ENCODE measurements at regions not wholly inside any gene's neighbourhood (a gene's known extent, or its start where the extent isn't known, plus 50 kb on each side); places are given as distances from the start of the nearest gene placed in this dataset.
"Not testable (repeated sequence)": the region's sequence is repeated elsewhere in the genome, so short reads cannot be mapped to it uniquely, and the experiment has no call there.

GRCh38 chr4:158099686-158100085 is 73.1 kb downstream of the GASK1B start:
- no peaks in the 10 kb centered on the region for H3K36me3 ChIP-seq

GRCh38 chr4:158098802-158099201 is 74.0 kb downstream of the GASK1B start:
- no peak overlapping the region for H3K4me3 ChIP-seq
- H3K36me3 ChIP-seq: no peaks in the 10 kb centered on the region
- no peak for DNase-seq
- H3K27ac ChIP-seq: no peak overlapping the region
- H3K27me3 ChIP-seq: no peaks in the 10 kb centered on the region
- TF ChIP-seq POLR2A (IDR thresholded peaks at IDR 0.05) (no peak), CTCF (IDR thresholded peaks at IDR 0.05) (no peak)
- intact Hi-C loops (cut with DNase I; ENCODE audit: low total_unique reads): no loop called here
- no peaks in the 10 kb centered on the region for H3K9me3 ChIP-seq
- H3K4me1 ChIP-seq: no peaks in the 10 kb centered on the region

More at GRCh38 chr4:158099686-158100085, 73.1 kb downstream of the GASK1B start:
- H3K27me3 ChIP-seq: no peaks in the 10 kb centered on the region
- DNase-seq: no peak
- no peak for TF ChIP-seq CTCF (IDR thresholded peaks at IDR 0.05)
- TF ChIP-seq POLR2A (IDR thresholded peaks at IDR 0.05): no peak
- no peak overlapping the region for H3K27ac ChIP-seq
- no peaks in the 10 kb centered on the region for H3K4me1 ChIP-seq
- intact Hi-C loops (cut with DNase I; ENCODE audit: low total_unique reads): no loop called here
- H3K9me3 ChIP-seq: no peaks in the 10 kb centered on the region
- H3K4me3 ChIP-seq: no peak overlapping the region

GRCh38 chr4:158094413-158095134 is 78.3 kb downstream of the GASK1B start:
- TF ChIP-seq CTCF (IDR thresholded peaks at IDR 0.05): no peak
- TF ChIP-seq POLR2A (IDR thresholded peaks at IDR 0.05): no peak
- intact Hi-C loops (cut with DNase I; ENCODE audit: low total_unique reads): no loop called here
- no peak overlapping the region for H3K4me3 ChIP-seq
- no peaks in the 10 kb centered on the region for H3K36me3 ChIP-seq
- peak overlapping the region; percentile 55 to 63 for H3K27ac ChIP-seq
- no peaks in the 10 kb centered on the region for H3K9me3 ChIP-seq
- H3K27me3 ChIP-seq: no peaks in the 10 kb centered on the region
- H3K4me1 ChIP-seq: no peaks in the 10 kb centered on the region
- peak; percentile 57 to 66 for DNase-seq

- DNase-seq: no peak
- peak overlapping the region; percentile 0 to 32 for H3K4me3 ChIP-seq
- no peaks in the 10 kb centered on the region for H3K4me1 ChIP-seq
These were observed 82.5 kb downstream of the GASK1B start for GRCh38 chr4:158090323-158090722.

GRCh38 chr4:158089897-158090296 is 82.9 kb downstream of the GASK1B start:
- H3K4me1 ChIP-seq; H3K36me3 ChIP-seq; DNase-seq; H3K9me3 ChIP-seq; intact Hi-C loops (cut with DNase I; ENCODE audit: low total_unique reads); H3K27me3 ChIP-seq: not testable (repeated sequence)
- Histone ChIP-seq H3K4me3 (peak overlapping the region; percentile 0 to 32), H3K27ac (peak overlapping the region; percentile 39 to 66)

More at GRCh38 chr4:158090323-158090722, 82.5 kb downstream of the GASK1B start:
- Histone ChIP-seq H3K27ac (peak overlapping the region; percentile 39 to 66), H3K9me3 (no peaks in the 10 kb centered on the region), H3K27me3 (no peaks in the 10 kb centered on the region), H3K36me3 (no peaks in the 10 kb centered on the region)
- intact Hi-C loops (cut with DNase I; ENCODE audit: low total_unique reads): no loop called here
- TF ChIP-seq POLR2A (IDR thresholded peaks at IDR 0.05) (no peak), CTCF (IDR thresholded peaks at IDR 0.05) (no peak)

Measured in uterus (tissue), 3 donors.